Neural cell (in vitro differentiated cells): ENCODE measurements at regions not wholly inside any gene's neighbourhood (a gene's known extent, or its start where the extent isn't known, plus 50 kb on each side); places are given as distances from the start of the nearest gene placed in this dataset.

Experiments used
- H2AFZ ChIP-seq: fragments of 200-600, 300-800 bp; sonication (generic), shearing (Covaris generic); 2 replicates; pipeline ENCODE4 v1.6.0; 2014; ENCODE audit warnings: low read depth, mild to moderate bottlenecking, antibody characterized with exemption, low read length, moderate library complexity
- H3F3A ChIP-seq: fragments of 200-600 bp; shearing (Covaris generic); 2 replicates; pipeline ENCODE4 v1.6.1; 2016; ENCODE audit warnings: mild to moderate bottlenecking, moderate library complexity, mixed read lengths, antibody characterized with exemption, low read length; ENCODE audit not compliant: insufficient read depth, poor library complexity, severe bottlenecking
- H3K27ac ChIP-seq: fragments of 200-600, 300-800 bp; sonication (generic), shearing (Covaris generic); 2 replicates; pipeline ENCODE4 v1.5.1; 2014; ENCODE audit warnings: mild to moderate bottlenecking, low read length, moderate library complexity
- H3K27me3 ChIP-seq: fragments of 300-800, 200-600 bp; sonication (generic), shearing (Covaris generic); 2 replicates; pipeline ENCODE4 v1.6.0; 2014; ENCODE audit warnings: mild to moderate bottlenecking, low read depth, low read length, moderate library complexity; ENCODE audit not compliant: insufficient read depth
- H3K36me3 ChIP-seq: fragments of 300-800, 200-600 bp; sonication (generic), shearing (Covaris generic); 2 replicates; pipeline ENCODE4 v1.5.1; 2014; ENCODE audit warnings: mild to moderate bottlenecking, antibody characterized with exemption, low read length, moderate library complexity; ENCODE audit not compliant: insufficient read depth
- H3K4me2 ChIP-seq: fragments of 300-800, 200-600 bp; sonication (generic), shearing (Covaris generic); 2 replicates; pipeline ENCODE4 v1.6.0; 2014; ENCODE audit warnings: mild to moderate bottlenecking, low read length
- H3K4me3 ChIP-seq: fragments of 300-800, 200-600 bp; sonication (generic), shearing (Covaris generic); 2 replicates; pipeline ENCODE4 v1.5.1; 2014; ENCODE audit warnings: mild to moderate bottlenecking, low read length, moderate library complexity
- H3K79me2 ChIP-seq: fragments of 200-600 bp; shearing (Covaris generic); replicated peaks from 2 replicates; pipeline ENCODE4 v1.6.0; 2014; ENCODE audit warnings: mild to moderate bottlenecking, low read length, moderate library complexity; ENCODE audit not compliant: insufficient read depth
- H3K9ac ChIP-seq: fragments of 300-800, 200-600 bp; sonication (generic), shearing (Covaris generic); 2 replicates; pipeline ENCODE4 v1.6.1; 2016; ENCODE audit warnings: mild to moderate bottlenecking, low read length, mixed read lengths
- H3K9me2 ChIP-seq: fragments of 200-600 bp; shearing (Covaris generic); 2 replicates; pipeline ENCODE4 v1.6.1; 2016; ENCODE audit warnings: mild to moderate bottlenecking, low read length, mixed read lengths; ENCODE audit not compliant: insufficient read depth
- H3K9me3 ChIP-seq: fragments of 200-600, 300-800 bp; sonication (generic), shearing (Covaris generic); 2 replicates; pipeline ENCODE4 v1.6.1; 2016; ENCODE audit warnings: mild to moderate bottlenecking, mixed run types, low read length, moderate library complexity, mixed read lengths
- H4K20me1 ChIP-seq: fragments of 200-600 bp; shearing (Covaris generic); 2 replicates; pipeline ENCODE4 v1.6.1; 2016; ENCODE audit warnings: mild to moderate bottlenecking, mixed run types; ENCODE audit not compliant: insufficient read depth
- EP300 ChIP-seq: fragments of 450-650 bp; conservative IDR thresholded peaks from 2 replicates; pipeline ENCODE4 v1.6.1; 2014; ENCODE audit warnings: antibody characterized with exemption, mild to moderate bottlenecking, moderate library complexity; ENCODE audit not compliant: poor library complexity, severe bottlenecking
- EZH2 ChIP-seq: fragments of 200-600, 300-800 bp; shearing (Covaris generic), sonication (generic); IDR thresholded peaks from 2 replicates; pipeline ENCODE4 v1.6.1; 2014; ENCODE audit warnings: antibody characterized with exemption, low read length, borderline replicate concordance, mild to moderate bottlenecking; ENCODE audit not compliant: insufficient read depth, poor library complexity, severe bottlenecking
- MXI1 ChIP-seq: fragments of 450-650 bp; conservative IDR thresholded peaks from 2 replicates; pipeline ENCODE4 v1.6.1; 2014; ENCODE audit warnings: antibody characterized with exemption, mild to moderate bottlenecking; ENCODE audit not compliant: poor library complexity, severe bottlenecking
- POLR2AphosphoS5 ChIP-seq: IDR thresholded peaks from 2 replicates; pipeline ENCODE4 v1.6.1; 2012
- RAD21 ChIP-seq: fragments of 450-650 bp; conservative IDR thresholded peaks from 2 replicates; pipeline ENCODE4 v1.6.1; 2014; ENCODE audit warnings: antibody characterized with exemption, mild to moderate bottlenecking, moderate library complexity
- REST ChIP-seq: IDR thresholded peaks from 2 replicates; pipeline ENCODE4 v1.6.1; 2012; ENCODE audit warnings: borderline replicate concordance
- SMC3 ChIP-seq: fragments of 450-650 bp; conservative IDR thresholded peaks from 2 replicates; pipeline ENCODE4 v1.6.1; 2014; ENCODE audit warnings: antibody characterized with exemption, mild to moderate bottlenecking, moderate library complexity; ENCODE audit not compliant: poor library complexity
- TAF1 ChIP-seq: IDR thresholded peaks from 2 replicates; pipeline ENCODE4 v1.6.1; 2012; ENCODE audit warnings: low read depth
- TF ChIP-seq, protein P1 (sequence below): fragments of 450-650 bp; IDR thresholded peaks from 2 replicates; pipeline ENCODE4 v1.5.1; 2014; ENCODE audit warnings: antibody characterized with exemption, mild to moderate bottlenecking, moderate library complexity; ENCODE audit not compliant: poor library complexity, severe bottlenecking

DNA sequence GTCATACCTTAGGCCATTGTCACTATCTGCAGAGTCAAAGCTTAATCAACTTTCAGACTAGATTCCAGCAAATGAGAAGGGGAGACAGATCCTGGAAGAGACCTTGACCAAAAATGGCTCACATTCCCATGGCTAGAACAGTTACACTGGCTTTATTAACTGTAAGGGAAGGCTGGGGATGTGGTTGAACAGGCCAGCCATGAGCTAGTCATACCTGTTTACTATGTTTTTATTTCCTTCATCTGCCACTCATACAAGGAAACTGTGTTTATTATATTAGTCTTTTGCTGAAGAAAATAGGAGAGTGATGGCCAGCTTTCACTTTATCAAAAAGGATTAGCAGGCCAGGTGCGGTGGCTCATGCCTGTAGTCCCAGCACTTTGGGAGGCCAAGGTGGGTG lies 319.7 kb downstream of the RAPGEF2 start:
- no peaks in the 10 kb centered on the region for H4K20me1 ChIP-seq
- H3K4me3 ChIP-seq, result no peak overlapping the region
- H2AFZ ChIP-seq, result no peak overlapping the region
- no peaks in the 10 kb centered on the region for H3F3A ChIP-seq
- no peak overlapping the region for H3K4me2 ChIP-seq
- no peaks in the 10 kb centered on the region for H3K9me2 ChIP-seq
- no peaks in the 10 kb centered on the region for H3K79me2 ChIP-seq
- no peak overlapping the region for H3K9ac ChIP-seq
- H3K27me3 ChIP-seq, result no peaks in the 10 kb centered on the region
- H3K9me3 ChIP-seq, result peaks cover 5% of the 10 kb centered on the region
- H3K36me3 ChIP-seq, result no peaks in the 10 kb centered on the region
- no peak overlapping the region for H3K27ac ChIP-seq
- no peak for TF ChIP-seq TAF1
- no peak for TF ChIP-seq EZH2
- no peak for TF ChIP-seq POLR2AphosphoS5
- no peak for TF ChIP-seq MXI1
- no peak for TF ChIP-seq REST
- TF ChIP-seq RAD21, result no peak
- TF ChIP-seq EP300, result no peak

DNA sequence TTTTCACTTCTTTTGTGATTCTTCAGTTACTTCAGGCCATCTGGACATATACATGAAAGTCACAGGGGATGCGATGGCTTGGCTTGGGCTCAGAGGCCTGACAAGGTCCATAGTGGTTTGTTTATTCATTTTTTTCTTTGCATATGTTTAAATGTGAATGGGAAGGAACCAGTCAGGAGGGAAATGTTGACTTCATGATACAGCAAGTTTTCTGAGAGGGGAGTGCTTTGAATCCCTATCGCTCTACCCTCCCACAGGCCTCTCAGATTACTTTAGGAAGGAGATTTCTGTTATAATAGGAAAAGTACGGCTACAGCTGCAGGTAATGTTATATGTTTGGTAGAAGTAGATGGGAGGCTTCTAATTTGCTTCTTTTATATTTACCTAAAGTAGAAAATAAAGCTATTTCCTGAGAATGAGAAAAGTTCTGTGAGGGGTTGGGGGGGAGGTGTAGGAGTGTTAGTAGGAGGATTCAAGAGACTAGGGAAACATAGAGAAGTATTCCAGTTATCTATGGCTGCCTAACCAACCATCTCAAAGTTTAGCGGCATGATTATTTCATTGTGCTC lies 322.9 kb downstream of the RAPGEF2 start:
- Histone ChIP-seq H2AFZ (no peak overlapping the region), H3K4me2 (no peak overlapping the region)

More for the DNA sequence above, 322.9 kb downstream of the RAPGEF2 start:
- no peaks in the 10 kb centered on the region for H3K79me2 ChIP-seq
- no peaks in the 10 kb centered on the region for H3K9me3 ChIP-seq
- no peaks in the 10 kb centered on the region for H3F3A ChIP-seq
- H3K27ac ChIP-seq, result no peak overlapping the region
- no peak overlapping the region for H3K9ac ChIP-seq
- TF ChIP-seq TAF1, result no peak
- no peak for TF ChIP-seq POLR2AphosphoS5
- TF ChIP-seq REST, result no peak
- TF ChIP-seq, protein P1, sequence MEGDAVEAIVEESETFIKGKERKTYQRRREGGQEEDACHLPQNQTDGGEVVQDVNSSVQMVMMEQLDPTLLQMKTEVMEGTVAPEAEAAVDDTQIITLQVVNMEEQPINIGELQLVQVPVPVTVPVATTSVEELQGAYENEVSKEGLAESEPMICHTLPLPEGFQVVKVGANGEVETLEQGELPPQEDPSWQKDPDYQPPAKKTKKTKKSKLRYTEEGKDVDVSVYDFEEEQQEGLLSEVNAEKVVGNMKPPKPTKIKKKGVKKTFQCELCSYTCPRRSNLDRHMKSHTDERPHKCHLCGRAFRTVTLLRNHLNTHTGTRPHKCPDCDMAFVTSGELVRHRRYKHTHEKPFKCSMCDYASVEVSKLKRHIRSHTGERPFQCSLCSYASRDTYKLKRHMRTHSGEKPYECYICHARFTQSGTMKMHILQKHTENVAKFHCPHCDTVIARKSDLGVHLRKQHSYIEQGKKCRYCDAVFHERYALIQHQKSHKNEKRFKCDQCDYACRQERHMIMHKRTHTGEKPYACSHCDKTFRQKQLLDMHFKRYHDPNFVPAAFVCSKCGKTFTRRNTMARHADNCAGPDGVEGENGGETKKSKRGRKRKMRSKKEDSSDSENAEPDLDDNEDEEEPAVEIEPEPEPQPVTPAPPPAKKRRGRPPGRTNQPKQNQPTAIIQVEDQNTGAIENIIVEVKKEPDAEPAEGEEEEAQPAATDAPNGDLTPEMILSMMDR, result no peak
- no peak for TF ChIP-seq SMC3
- TF ChIP-seq RAD21, result no peak
- TF ChIP-seq MXI1, result no peak
- TF ChIP-seq EP300, result no peak
- no peak for TF ChIP-seq EZH2
- no peaks in the 10 kb centered on the region for H3K27me3 ChIP-seq
- H4K20me1 ChIP-seq, result no peaks in the 10 kb centered on the region
- H3K9me2 ChIP-seq, result no peaks in the 10 kb centered on the region
- no peak overlapping the region for H3K4me3 ChIP-seq
- no peaks in the 10 kb centered on the region for H3K36me3 ChIP-seq
